NCI-H2196 treated with DMSO at 0.1 percent for 48 hours (cell line): ENCODE measurements at regions not wholly inside any gene's neighbourhood (a gene's known extent, or its start where the extent isn't known, plus 50 kb on each side); places are given as distances from the start of the nearest gene placed in this dataset.
"Not testable (repeated sequence)": the region's sequence is repeated elsewhere in the genome, so short reads cannot be mapped to it uniquely, and the experiment has no call there.

ENCODE experiments used
- DNase-seq: peaks from one replicate; lab custom pipeline; 2025; ENCODE audit not compliant: unreplicated experiment; lab: John Stamatoyannopoulos, UW

DNA sequence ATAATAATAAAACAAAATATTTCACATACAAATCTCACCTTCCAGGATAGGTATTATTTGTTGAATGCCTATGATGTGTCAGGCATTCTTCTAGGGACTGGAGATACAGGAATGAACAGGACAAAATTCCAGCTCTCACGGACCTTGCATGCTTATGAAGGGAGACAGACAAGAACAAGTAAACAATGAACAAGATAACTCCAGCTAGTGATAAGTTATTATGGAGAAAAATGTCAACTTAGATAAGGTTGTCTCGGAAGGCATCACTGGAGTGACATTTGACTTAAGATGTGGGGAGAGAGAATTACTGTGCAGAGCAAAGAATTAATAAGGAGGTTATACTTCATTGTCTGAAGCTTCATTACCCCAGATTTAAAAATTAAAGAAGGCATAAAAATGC lies 836.7 kb downstream of the SOCS6 start:
- DNase-seq = no peak

DNA sequence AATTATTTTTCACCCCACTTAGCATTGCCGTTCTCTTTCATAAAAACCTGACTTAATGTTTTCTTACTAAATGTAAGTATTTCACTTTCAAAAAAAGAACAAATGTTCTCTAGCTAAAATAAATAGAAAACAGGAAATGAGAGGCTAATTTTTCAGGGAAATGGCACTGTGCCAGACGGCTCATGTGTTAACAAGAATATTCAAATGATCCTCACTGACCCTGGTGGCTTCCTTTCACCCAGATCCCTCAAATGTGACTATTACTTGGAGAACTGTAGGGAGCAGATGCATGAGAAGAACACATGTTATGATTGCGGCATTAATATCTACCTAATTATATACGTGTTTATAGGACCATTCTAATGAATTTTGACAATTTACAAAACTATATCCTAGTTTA lies 827.7 kb downstream of the SOCS6 start:
- no peak for DNase-seq

DNA sequence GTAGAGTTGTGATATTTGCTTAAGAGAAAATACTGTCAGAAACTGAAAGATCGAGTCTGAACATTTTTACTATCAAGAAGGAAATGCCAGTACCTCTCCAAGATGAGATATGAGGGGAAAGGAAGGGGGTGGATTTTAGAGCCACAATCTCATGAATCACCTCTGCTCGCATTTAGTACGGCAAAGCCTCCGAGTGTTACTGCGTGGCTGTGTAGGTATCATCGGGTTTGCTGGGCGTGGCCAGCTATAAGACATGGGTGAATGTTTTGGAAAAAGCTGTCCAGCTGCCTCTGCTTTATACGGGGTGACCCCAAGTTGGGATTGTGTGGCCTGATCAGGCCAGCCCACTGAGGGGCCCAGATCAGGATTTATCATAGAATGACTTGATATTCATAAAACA lies 826.4 kb downstream of the SOCS6 start:
- DNase-seq = no peak

DNA sequence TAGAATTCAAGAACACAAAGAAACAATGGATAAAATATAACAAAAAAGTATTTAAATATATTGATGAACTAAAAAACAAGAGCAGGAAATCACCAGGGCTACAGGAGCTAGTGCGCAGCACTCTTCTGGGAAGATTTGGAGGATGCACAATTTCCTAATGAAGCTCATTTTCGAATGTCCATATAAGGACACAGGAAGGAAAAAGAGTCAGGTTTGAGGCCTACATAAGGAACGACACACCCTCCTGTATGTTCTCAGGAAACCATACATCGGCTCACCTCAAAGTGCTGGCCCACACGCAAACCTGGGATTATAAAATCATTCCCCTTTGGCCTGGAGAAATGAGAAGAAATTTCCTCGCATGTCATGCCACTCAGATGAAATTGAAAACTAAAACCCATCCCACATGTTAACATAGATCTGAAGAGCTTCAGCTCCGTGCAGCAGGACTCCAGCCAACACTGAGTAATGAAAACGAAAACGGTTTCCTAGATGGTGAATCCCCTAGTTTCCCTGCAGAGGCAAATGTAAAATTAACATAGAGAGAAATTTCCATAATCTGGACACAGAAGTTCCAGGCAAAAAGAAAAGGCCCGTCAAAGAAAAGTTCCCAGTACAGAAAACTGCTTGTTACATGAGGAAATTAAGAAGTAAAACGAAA lies 825.8 kb downstream of the SOCS6 start:
- no peak for DNase-seq

DNA sequence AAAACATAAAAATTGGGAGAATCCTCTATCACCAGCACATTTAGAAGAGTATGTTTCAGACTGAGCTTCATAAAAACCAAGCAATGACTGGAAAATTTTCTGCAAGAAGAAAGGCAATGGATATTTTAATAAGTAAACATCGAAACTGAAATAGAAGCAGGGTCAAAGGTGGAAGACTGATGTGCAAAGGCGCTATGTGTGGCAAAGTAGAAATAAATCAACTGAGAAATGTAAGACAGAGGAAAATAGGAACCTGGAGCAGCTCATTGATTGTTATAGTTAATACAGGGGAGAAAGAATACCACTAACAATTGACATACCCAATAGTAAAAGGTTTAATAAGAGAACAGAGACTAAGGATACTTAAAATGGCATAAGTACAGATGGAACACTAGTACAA lies 818.4 kb downstream of the SOCS6 start:
- no peak for DNase-seq

DNA sequence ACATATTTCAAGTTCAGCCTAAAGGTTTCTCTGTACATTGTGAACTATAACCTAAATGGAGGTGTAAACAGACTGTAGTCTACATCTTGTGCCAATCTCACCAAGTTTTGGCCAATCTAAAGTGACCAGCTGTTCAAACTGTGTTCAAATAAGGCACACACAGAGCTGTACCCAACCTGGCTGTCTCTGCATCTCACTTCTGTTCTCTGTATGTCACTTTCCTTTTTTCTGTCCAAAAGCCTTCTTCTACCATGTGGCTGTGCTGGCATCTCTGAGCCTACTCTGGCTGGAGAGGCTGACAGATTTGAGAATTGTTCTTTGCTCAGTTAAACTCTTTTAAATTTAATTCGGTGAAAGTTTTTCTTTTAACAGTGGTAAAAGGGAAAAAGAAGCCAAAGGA lies 817.9 kb downstream of the SOCS6 start:
- no peak for DNase-seq

DNA sequence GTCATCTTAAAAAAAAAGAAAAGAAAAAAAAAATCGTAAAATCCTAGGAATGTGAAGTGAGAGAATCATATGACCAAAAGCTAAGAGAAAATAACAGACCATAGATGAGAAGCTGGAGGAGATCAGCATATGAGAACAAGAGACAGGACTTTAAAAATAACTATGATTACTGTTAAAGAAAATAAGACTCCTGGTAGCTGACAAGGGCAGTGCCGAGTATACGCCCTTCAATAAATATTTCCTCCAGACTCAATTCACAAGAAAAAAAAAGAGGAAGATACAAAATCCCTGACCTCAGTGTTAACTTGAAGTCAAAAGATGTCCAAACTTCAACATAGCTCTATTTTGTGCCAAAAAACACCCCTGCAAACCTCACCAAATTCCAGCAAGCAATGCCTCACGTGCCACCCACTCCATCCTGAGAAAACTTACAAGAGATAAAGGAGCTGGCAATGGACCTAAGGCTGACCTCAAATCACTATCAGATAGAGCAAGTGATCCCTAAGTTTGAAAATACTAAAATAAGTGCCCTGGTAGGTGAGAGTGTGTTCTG lies 817.2 kb downstream of the SOCS6 start:
- DNase-seq = no peak

DNA sequence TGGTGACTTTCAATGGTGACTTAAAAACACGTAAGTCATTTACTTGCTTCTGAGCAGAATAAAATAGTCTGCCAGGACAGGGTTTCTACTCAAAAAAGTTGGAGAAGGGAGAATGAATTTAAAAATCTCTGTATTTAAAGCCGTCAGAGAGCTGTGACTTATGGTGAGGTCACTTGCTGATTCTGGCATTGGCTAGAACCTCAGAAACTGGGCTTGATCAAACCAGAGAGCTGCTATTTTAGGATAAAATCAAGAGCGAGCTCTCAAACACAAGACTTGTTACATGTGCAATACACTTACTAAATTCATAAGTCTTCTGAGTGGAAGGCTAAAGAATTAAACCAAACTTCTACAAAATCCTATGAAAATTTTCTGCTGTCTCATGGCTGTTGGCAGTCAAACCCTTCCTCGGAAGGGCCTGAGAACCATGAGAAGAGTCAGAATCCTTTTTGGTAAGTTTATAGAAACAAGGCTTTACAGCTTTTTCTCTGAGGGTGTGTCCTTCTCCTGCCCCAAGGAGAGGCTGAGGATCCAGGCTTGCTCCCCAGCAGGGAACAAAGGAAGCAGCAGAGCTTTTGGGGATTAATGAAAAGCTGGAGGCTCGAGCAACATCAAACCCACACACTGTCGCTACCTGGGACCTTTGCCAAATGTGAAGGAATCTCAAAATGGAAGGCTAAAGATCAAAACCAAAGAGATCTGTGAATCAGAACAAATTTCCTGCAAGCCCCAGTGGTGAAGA lies 816.4 kb downstream of the SOCS6 start:
- DNase-seq = no peak

DNA sequence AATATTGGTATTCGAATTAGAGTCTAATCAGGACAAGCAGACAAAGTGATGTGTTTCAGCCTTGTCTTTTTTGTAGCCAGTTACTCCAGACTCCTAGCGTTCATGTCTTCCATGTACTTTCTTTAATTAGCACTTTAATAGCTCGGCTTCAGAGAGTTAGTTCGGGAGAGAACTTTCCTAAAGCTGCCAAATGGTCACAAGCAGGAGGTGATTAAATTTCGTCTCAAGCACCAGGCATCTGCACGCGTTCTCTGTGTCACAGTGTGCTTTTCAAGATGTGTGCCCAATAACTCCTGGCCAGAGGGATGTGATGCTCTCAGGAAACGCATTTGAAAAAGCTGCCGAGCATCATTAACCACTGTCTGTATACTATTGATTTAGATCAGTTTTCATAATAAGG lies 790.8 kb downstream of the SOCS6 start:
- no peak for DNase-seq

DNA sequence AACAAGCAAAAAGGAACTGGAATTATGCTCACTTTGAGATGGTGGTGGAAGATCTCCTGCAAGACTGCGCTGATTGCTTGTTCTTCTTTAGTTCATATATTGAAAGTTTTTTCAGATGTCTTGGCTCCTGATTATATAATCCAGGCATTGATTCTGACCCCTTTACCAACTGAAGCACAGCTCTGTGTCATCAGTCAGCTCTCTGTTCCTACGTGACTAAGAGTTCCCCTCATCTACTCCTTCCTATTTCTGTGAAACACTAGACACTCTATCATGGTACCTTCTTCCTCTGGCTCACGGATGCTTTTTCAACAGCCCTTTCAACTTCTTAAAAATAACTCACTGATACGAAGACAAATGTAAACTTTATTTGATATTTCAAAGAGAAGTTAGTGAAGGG lies 788.6 kb downstream of the SOCS6 start:
- DNase-seq = no peak

DNA sequence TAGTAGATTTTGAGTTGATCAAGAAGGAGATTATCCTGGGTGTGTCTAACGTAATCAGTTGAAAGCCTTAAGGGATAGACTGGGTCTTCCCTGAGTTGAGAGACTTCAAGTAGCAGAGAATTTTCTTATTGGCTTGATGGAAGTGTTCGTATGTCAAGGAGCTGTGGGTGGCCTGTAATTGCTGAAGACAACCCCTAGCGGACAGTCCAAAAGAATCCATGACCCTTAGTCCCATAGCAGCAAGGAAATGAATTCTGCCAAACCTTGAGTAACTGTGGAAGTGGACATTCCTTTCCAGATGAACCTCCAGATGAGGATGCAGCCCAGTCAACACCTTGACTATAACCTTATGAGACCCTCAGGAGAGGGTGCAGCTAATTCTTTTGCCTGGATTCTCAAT lies 786.3 kb downstream of the SOCS6 start:
- DNase-seq = no peak

DNA sequence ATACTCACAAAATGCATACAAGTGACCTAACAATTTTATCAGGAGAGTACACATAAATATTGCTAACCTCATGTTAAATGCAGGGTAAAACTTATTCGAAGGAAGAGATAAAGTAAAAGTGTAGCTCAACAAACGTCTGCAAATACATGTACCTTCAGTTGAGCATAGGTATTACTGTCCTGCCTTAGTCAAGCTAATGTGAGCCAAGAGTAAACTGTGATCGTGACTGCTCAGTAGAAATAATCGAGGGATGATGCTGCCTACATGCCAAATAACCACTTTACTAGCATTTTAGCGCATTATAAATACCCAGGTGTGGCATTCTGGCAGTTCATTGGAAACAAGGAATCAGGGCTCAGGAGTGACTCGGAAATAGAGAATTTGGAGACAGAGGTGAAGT lies 779.5 kb downstream of the SOCS6 start:
- DNase-seq = no peak

DNA sequence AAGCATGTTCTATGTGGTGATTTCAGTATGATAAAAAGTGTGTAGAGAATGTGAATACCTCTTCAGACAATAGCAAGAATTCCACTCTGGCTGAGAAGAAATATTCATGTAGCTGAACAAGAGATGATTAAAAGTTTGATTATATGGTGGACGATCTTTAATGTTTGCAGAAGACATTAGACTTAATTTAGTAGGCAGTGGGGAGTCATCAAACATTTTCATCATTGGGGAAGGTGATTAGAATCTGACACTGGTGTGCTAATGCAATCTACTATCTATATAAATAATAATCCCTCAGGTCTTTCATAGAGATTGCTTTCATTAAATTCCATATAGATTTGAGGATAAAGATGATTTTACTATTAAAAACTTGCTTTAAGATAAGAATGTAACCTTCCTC lies 761.0 kb downstream of the SOCS6 start:
- no peak for DNase-seq

DNA sequence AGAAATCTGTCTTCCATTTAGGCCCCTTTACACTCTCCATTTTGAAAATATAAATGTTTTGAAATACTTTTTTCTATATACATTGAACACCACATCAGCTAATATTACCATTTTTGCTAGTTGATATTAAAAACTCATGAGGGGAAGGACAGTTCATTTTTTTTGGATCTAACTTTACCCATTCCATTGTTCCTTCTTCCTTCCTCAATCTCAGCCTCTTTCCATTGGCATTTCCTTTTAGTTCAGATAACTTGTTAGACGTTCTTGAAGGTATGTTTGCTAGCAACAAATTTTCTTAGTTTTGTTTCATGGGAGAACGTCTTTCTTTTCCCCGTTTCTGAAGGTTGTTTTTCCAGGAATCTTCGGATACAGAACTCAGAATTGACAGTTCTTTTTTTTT lies 759.0 kb downstream of the SOCS6 start:
- DNase-seq = no peak

DNA sequence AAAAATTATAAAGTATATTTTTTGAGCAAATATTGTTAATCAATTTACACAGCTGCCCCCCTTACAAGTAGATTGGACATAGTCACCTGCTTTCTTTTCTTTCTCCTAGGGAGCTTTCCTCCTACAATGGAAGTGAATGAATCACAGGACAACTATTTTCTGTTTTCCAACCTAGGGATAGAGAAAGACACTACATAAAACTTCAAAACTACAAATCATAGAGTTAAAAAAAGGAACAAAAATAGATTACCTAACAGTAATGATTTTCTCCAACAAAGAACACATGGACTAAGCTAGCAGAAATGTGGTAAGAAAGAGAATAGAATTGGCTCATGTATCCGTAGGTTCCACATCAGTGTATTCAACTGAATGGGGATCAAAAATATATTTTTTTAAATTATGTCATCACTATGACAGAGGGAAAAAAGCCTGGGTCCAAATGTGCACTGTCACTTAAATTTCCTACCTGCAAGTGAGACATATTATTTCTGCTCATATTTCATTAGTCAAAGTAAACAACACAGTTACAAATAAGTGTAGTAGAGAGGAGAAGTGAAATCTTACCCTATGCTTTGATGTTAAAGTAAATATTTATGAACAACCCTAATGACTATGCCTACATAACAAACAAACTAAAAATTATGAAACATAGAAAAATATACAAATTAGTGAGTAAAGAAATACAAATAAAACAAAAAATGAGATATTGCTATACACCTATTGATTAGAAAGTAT lies 756.7 kb downstream of the SOCS6 start:
- no peak for DNase-seq

DNA sequence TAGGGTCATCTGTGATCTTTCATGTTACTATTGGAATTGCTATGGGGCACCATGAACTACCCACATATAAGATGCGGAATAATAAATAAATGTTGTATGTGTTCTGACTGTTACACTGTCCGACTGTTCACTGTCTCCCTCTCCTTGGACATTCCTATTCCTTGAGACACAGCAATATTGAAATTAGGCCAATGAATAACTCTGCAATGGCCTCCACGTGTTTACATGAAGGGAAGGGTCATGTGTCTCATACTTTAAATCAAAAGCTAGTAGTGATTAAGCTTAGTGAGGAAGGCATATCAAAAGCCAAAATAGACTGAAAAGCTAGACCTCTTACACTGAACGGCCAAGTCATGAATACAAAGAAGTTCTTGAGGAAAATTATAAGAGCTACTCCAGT lies 751.3 kb downstream of the SOCS6 start:
- DNase-seq = no peak

DNA sequence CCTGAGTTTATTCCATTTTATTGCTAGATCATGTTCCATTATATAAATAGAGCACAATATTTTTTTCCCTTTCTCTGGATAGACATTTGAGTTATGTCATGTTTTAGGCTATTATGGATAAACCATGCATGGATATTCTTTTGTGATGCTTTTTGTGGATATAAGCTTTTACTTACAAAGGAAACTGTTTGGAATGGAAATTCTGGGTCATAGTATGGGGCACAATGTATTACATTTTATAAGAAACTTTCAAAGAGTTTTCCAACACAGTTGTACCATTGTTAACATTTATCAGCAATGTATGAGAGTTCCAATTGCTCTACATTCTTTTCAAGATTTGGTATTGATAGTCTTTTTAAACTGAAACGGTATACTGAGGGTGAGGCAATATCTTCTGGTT lies 749.4 kb downstream of the SOCS6 start:
- no peak for DNase-seq

DNA sequence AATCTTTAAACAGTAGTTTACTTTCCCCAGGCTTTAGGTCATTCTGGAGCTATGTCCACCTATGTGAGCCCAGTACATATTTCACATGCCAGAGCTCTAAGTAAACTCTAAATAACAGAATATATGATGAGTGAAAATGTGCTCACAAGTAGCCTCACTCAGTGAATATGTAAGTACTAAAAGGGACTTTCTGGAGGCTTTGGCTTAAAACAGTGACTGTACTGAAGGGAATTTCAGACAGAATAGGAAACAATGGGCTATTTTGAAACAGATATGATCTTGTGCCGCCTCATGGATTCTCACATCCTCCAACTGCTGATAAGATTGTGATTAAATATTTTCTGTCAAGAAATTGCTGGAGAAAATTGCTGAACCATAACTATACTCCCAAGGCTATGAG lies 747.9 kb downstream of the SOCS6 start:
- DNase-seq = no peak

DNA sequence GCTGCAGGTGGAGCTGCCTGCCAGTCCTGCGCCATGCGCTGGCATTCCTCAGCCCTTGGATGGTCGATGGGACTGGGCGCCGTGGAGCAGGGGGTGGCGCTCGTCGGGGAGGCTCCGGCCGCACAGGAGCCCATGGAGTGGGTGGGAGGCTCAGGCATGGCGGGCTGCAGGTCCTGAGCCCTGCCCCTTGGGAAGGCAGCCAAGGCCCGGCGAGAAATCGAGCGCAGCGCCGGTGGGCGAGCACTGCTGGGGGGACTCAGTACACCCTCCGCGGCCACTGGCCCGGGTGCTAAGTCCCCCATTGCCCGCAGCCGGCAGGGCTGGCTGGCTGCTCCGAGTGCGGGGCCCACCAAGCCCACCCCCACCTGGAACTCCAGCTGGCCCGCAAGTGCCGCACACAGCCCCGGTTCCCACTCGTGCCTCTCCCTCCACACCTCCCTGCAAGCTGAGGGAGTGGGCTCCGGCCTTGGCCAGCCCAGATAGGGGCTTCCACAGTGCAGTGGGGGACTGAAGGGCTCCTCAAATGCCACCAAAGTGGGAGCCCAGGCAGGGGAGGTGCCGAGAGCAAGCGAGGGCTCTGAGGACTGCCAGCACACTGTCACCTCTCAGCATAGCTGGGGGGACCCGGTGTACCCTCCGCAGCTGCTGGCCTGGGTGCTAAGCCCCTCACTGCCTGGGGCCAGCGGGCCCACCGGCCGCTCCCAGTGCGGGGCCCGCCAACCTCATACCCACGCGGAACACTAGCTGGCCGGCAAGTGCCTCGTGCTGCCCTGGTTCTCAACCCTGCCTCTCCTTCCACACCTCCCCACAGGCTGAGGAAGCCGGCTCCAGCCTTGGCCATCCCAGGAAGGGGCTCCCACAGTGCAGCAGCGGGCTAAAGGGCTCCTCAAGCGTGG lies 742.7 kb downstream of the SOCS6 start:
- not testable (repeated sequence) for DNase-seq

DNA sequence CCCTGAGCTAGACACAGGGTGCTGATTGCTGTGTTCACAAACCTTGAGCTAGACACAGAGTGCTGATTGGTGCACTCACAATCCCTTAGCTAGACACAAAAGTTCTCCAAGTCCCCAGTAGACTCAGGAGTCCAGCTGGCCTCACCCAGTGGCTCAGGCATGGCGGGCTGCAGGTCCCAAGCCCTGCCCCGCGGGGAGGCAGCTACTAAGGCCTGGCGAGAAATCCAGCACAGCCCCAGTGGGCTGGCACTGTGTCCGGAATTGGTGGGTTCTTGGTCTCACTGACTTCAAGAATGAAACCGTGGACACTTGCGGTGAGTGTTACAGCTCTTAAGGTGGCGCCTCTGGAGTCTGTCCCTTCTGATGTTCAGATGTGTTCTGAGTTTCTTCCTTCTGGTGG lies 741.2 kb downstream of the SOCS6 start:
- DNase-seq = not testable (repeated sequence)

DNA sequence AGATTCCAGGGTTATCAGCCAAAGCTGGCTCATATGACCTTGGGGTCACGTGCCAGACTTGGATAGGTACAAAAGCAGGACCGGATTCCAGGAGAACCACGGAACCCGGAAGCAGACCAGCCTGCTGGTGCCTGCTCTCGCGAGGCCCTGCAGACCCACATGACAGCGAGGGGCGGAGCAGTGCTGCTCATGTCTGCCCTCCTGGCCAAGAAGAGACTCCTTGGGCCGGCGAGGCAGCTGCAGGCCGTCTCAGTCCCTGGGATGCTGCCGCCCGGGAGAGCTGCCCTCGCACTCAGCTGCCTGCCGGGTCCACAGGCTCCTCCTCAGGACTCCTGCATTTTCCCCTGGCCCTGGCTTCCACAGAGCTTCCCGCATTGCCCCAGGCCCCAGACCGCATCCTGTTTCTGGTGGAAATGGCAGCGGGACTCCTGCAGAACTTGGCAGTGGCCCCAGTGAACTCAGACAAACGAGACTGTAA lies 739.5 kb downstream of the SOCS6 start:
- DNase-seq = no peak
